Astrocyte (in vitro differentiated cells and primary cell): ENCODE measurements at regions not wholly inside any gene's neighbourhood (a gene's known extent, or its start where the extent isn't known, plus 50 kb on each side); places are given as distances from the start of the nearest gene placed in this dataset.

Experiments
- DNase-seq: peaks from one replicate; pipeline ENCODE4 v3.0.0-alpha.2; 2010; ENCODE audit warnings: low read depth
- FAIRE-seq: peaks from 2 replicates; lab custom pipeline; 2011; peaks lifted over from hg19 to GRCh38; lab: Jason Lieb, UNC
- H2AFZ ChIP-seq: 2 replicates; pipeline ENCODE4 v1.6.0; 2012; ENCODE audit warnings: low read depth, low read length, inconsistent platforms
- H3K27ac ChIP-seq: 2 replicates; pipeline ENCODE4 v1.5.1; 2011; ENCODE audit warnings: low read depth, low read length, inconsistent platforms
- H3K27me3 ChIP-seq: 2 replicates; pipeline ENCODE4 v1.6.0; 2011; ENCODE audit warnings: low read length, inconsistent platforms; ENCODE audit not compliant: insufficient read depth
- H3K36me3 ChIP-seq: 2 replicates; pipeline ENCODE4 v1.5.1; 2011; ENCODE audit warnings: low read length, inconsistent platforms; ENCODE audit not compliant: insufficient read depth
- H3K4me1 ChIP-seq: 2 replicates; pipeline ENCODE4 v1.5.1; 2011; ENCODE audit warnings: low read length, inconsistent platforms; ENCODE audit not compliant: insufficient read depth
- H3K4me2 ChIP-seq: 2 replicates; pipeline ENCODE4 v1.6.0; 2012; ENCODE audit warnings: low read length, inconsistent platforms
- H3K4me3 ChIP-seq: 2 replicates; pipeline ENCODE4 v1.5.1; 2011; ENCODE audit warnings: low read depth, mild to moderate bottlenecking, low read length, inconsistent platforms; ENCODE audit not compliant: insufficient read depth
- H3K79me2 ChIP-seq: 2 replicates; pipeline ENCODE4 v1.6.0; 2012; ENCODE audit warnings: mild to moderate bottlenecking, low read length, inconsistent platforms; ENCODE audit not compliant: insufficient read depth
- H3K9ac ChIP-seq: 2 replicates; pipeline ENCODE4 v1.6.0; 2012; ENCODE audit warnings: mild to moderate bottlenecking, low read length, inconsistent platforms
- H3K9me3 ChIP-seq: 2 replicates; pipeline ENCODE4 v1.5.1; 2012; ENCODE audit warnings: low read depth, mild to moderate bottlenecking, low read length, inconsistent platforms; ENCODE audit not compliant: insufficient read depth
- H4K20me1 ChIP-seq: 2 replicates; pipeline ENCODE4 v1.6.0; 2012; ENCODE audit warnings: low read length, inconsistent platforms; ENCODE audit not compliant: insufficient read depth
- H3K27ac Mint-ChIP-seq: one replicate; pipeline ENCODE4 v1.8.0; 2021; ENCODE audit warnings: mild to moderate bottlenecking, mixed read lengths; ENCODE audit not compliant: unreplicated experiment
- H3K27me3 Mint-ChIP-seq: one replicate; pipeline ENCODE4 v1.8.0; 2021; ENCODE audit warnings: low read depth, mixed read lengths; ENCODE audit not compliant: unreplicated experiment
- H3K36me3 Mint-ChIP-seq: one replicate; pipeline ENCODE4 v1.8.0; 2021; ENCODE audit warnings: low read depth, mixed read lengths; ENCODE audit not compliant: unreplicated experiment
- H3K4me1 Mint-ChIP-seq: one replicate; pipeline ENCODE4 v1.8.0; 2021; ENCODE audit warnings: low read depth, mixed read lengths; ENCODE audit not compliant: unreplicated experiment
- H3K4me3 Mint-ChIP-seq: one replicate; pipeline ENCODE4 v1.8.0; 2021; ENCODE audit warnings: mild to moderate bottlenecking, moderate library complexity, mixed read lengths; ENCODE audit not compliant: unreplicated experiment
- H3K9me3 Mint-ChIP-seq: one replicate; pipeline ENCODE4 v1.8.0; 2021; ENCODE audit warnings: mild to moderate bottlenecking, mixed read lengths; ENCODE audit not compliant: unreplicated experiment
- CTCF ChIP-seq: IDR thresholded peaks from 2 replicates; pipeline ENCODE4 v1.5.1; 2011; ENCODE audit warnings: low read depth, mild to moderate bottlenecking, inconsistent platforms, low read length, moderate library complexity; ENCODE audit not compliant: insufficient read depth
- EZH2 ChIP-seq: IDR thresholded peaks from 2 replicates; pipeline ENCODE4 v1.6.1; 2012; ENCODE audit warnings: mild to moderate bottlenecking, low read length, inconsistent platforms; ENCODE audit not compliant: insufficient read depth

GRCh38 chr5:13533833-13534232, 410.7 kb downstream of the DNAH5 start:
- FAIRE-seq (no peak), DNase-seq (no peak)
- no peak overlapping the region for H3K27ac ChIP-seq
- Mint-ChIP-seq H3K36me3 (no peaks in the 10 kb centered on the region), H3K9me3 (peaks cover 2% of the 10 kb centered on the region), H3K27ac (no peak overlapping the region), H3K27me3 (peaks cover 8% of the 10 kb centered on the region), H3K4me1 (peaks cover 4% of the 10 kb centered on the region), H3K4me3 (no peak overlapping the region)
- H3K9me3 ChIP-seq: no peaks in the 10 kb centered on the region
- TF ChIP-seq CTCF (no peak), EZH2 (no peak)
- no peak overlapping the region for H3K4me3 ChIP-seq
- no peak overlapping the region for H3K4me2 ChIP-seq
- no peak overlapping the region for H2AFZ ChIP-seq
- H3K36me3 ChIP-seq: no peaks in the 10 kb centered on the region
- H4K20me1 ChIP-seq: no peaks in the 10 kb centered on the region
- no peak overlapping the region for H3K9ac ChIP-seq
- no peaks in the 10 kb centered on the region for H3K79me2 ChIP-seq
- H3K4me1 ChIP-seq: no peaks in the 10 kb centered on the region
- H3K27me3 ChIP-seq: peaks cover 4% of the 10 kb centered on the region

- H3K4me3 Mint-ChIP-seq: no peak overlapping the region
- H3K9me3 ChIP-seq: no peaks in the 10 kb centered on the region
- no peaks in the 10 kb centered on the region for H4K20me1 ChIP-seq
- TF ChIP-seq EZH2: no peak
- TF ChIP-seq CTCF: no peak
- peaks cover 8% of the 10 kb centered on the region for H3K27me3 Mint-ChIP-seq
- H3K9me3 Mint-ChIP-seq: no peaks in the 10 kb centered on the region
- no peak overlapping the region for H3K9ac ChIP-seq
- H3K36me3 ChIP-seq: no peaks in the 10 kb centered on the region
- no peak overlapping the region for H3K27ac Mint-ChIP-seq
- DNase-seq (no peak), FAIRE-seq (no peak)
- no peak overlapping the region for H2AFZ ChIP-seq
- H3K4me3 ChIP-seq: no peak overlapping the region
- H3K27ac ChIP-seq: no peak overlapping the region
- H3K79me2 ChIP-seq: no peaks in the 10 kb centered on the region
- H3K4me1 Mint-ChIP-seq: peaks cover 4% of the 10 kb centered on the region
- no peaks in the 10 kb centered on the region for H3K36me3 Mint-ChIP-seq
- no peaks in the 10 kb centered on the region for H3K4me1 ChIP-seq
- no peak overlapping the region for H3K4me2 ChIP-seq
- H3K27me3 ChIP-seq: peaks cover 6% of the 10 kb centered on the region
Observed at GRCh38 chr5:13529300-13529699, 415.2 kb downstream of the DNAH5 start.

- H3K27me3 ChIP-seq: peaks cover 2% of the 10 kb centered on the region
- H3K4me3 Mint-ChIP-seq: no peak overlapping the region
- FAIRE-seq (no peak), DNase-seq (no peak)
- H2AFZ ChIP-seq: no peak overlapping the region
- H3K79me2 ChIP-seq: no peaks in the 10 kb centered on the region
- H3K9me3 Mint-ChIP-seq: no peaks in the 10 kb centered on the region
- H3K36me3 ChIP-seq: no peaks in the 10 kb centered on the region
- TF ChIP-seq CTCF (no peak), EZH2 (no peak)
- H3K9ac ChIP-seq: no peak overlapping the region
- H3K27ac ChIP-seq: no peak overlapping the region
- H4K20me1 ChIP-seq: no peaks in the 10 kb centered on the region
- no peaks in the 10 kb centered on the region for H3K4me1 ChIP-seq
- H3K4me2 ChIP-seq: no peak overlapping the region
- peaks cover 1% of the 10 kb centered on the region for H3K27me3 Mint-ChIP-seq
- H3K36me3 Mint-ChIP-seq: no peaks in the 10 kb centered on the region
- no peak overlapping the region for H3K4me3 ChIP-seq
- peaks cover 4% of the 10 kb centered on the region for H3K4me1 Mint-ChIP-seq
- no peaks in the 10 kb centered on the region for H3K9me3 ChIP-seq
- no peak overlapping the region for H3K27ac Mint-ChIP-seq
Observed at GRCh38 chr5:13524936-13525335, 419.6 kb downstream of the DNAH5 start.
